ENCODE measurements at regions not wholly inside any gene's neighbourhood (a gene's known extent, or its start where the extent isn't known, plus 50 kb on each side); places are given as distances from the start of the nearest gene placed in this dataset.
A peak's percentile ranks its signal among the peaks of the same experiment; 100 is the strongest.

DNA sequence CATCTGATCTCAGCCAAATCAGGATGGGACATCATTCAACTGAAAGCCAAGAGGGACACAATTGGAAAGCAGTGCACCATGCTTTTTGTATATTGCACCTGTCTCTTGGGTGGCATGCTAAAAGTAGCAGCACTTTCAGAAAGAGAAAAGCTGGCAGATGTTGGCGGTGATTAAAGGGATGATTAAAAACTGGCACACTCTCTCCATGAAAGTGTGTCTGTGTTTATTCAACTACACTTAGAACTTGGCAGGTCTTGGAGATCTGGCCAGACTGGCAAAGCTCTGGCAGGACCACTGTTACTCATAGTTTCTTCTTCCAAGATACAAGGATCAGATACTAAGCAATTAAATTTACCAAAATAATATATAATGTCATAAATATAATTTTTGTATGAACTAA lies 112.9 kb upstream of the ELAVL2 start:
- H3K9me3 ChIP-seq (ENCODE audit: control insufficient read depth, insufficient read depth, low read length) = peaks cover 11% of the 10 kb centered on the region
- no peaks in the 10 kb centered on the region for H3K36me3 ChIP-seq (ENCODE audit: control insufficient read depth, insufficient read depth, low read length)
- no peak overlapping the region for H3K9ac ChIP-seq (ENCODE audit: low read depth, low read length)
- no peaks in the 10 kb centered on the region for H3K27me3 ChIP-seq (ENCODE audit: control insufficient read depth, insufficient read depth, low read length)
- H3K27ac ChIP-seq (ENCODE audit: low read depth, low read length) = no peak overlapping the region
- H3K4me1 ChIP-seq (ENCODE audit: control insufficient read depth, insufficient read depth, low read length) = peaks cover 9% of the 10 kb centered on the region
- H3K4me3 ChIP-seq (ENCODE audit: low read depth, low read length) = no peak overlapping the region

DNA sequence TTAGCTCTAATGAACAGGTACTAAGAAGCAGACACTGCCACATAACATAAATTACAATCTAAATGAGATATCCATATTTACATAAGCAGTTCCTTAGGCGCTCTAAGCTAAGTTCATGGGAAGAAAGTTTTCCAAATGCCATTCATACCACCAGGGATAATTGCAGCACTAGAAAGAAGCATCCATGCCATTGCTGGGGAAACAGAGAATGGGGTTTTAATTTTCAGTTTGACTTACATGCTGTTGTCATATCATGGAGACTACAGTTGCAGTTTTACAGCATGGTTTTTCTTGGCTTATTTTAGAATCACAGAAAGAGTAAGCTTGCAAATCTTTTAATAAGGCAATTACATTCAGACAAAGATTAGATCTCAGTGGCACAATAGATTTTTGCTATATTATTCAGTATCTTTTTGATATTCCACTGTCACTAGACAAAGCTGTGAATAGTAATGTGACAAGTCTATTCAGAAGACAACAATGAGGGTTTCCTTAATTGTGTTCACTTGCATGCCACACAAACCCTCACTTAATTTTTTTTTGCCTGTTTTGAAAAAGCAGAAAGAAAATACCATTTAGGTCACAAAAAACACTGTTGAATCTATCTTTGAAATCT lies 108.4 kb upstream of the ELAVL2 start:
- no peak overlapping the region for H3K4me3 ChIP-seq (ENCODE audit: low read depth, low read length)
- H3K9ac ChIP-seq (ENCODE audit: low read depth, low read length) = no peak overlapping the region
- no peaks in the 10 kb centered on the region for H3K27me3 ChIP-seq (ENCODE audit: control insufficient read depth, insufficient read depth, low read length)
- no peaks in the 10 kb centered on the region for H3K36me3 ChIP-seq (ENCODE audit: control insufficient read depth, insufficient read depth, low read length)
- H3K4me1 ChIP-seq (ENCODE audit: control insufficient read depth, insufficient read depth, low read length) = peaks cover 12% of the 10 kb centered on the region
- no peaks in the 10 kb centered on the region for H3K9me3 ChIP-seq (ENCODE audit: control insufficient read depth, insufficient read depth, low read length)
- peak overlapping the region; percentile 4 for H3K27ac ChIP-seq (ENCODE audit: low read depth, low read length)

DNA sequence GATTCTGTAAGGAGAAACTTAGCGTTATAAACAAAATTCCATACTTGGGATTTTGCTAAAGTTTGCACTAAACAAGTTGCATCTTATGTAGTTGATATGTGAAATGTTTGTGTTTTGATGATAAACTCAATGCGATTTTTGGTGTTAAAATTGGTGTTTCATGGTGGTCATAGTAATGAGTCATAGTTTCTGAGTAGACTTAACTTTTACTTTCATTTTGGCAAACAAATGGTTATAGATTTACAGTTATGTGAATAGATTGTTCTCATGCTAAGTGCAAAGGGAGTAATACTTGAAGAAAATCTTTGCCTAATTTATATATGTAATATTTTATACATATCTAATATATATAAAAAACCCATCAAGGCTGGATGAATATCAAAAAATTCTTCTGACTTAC lies 107.3 kb upstream of the ELAVL2 start:
- H3K27ac ChIP-seq (ENCODE audit: low read depth, low read length) = no peak overlapping the region
- H3K9ac ChIP-seq (ENCODE audit: low read depth, low read length) = no peak overlapping the region
- H3K4me3 ChIP-seq (ENCODE audit: low read depth, low read length) = no peak overlapping the region
- H3K27me3 ChIP-seq (ENCODE audit: control insufficient read depth, insufficient read depth, low read length) = no peaks in the 10 kb centered on the region
- H3K36me3 ChIP-seq (ENCODE audit: control insufficient read depth, insufficient read depth, low read length) = no peaks in the 10 kb centered on the region
- H3K4me1 ChIP-seq (ENCODE audit: control insufficient read depth, insufficient read depth, low read length) = peaks cover 12% of the 10 kb centered on the region
- no peaks in the 10 kb centered on the region for H3K9me3 ChIP-seq (ENCODE audit: control insufficient read depth, insufficient read depth, low read length)

- no peak overlapping the region for H3K4me3 ChIP-seq (ENCODE audit: low read depth, low read length)
- no peaks in the 10 kb centered on the region; the same call in 1 of the 2 replicates for H3K9me3 ChIP-seq (ENCODE audit: control insufficient read depth, insufficient read depth, low read length)
- H3K27me3 ChIP-seq (ENCODE audit: control insufficient read depth, insufficient read depth, low read length) = no peaks in the 10 kb centered on the region
- H3K27ac ChIP-seq (ENCODE audit: low read depth, low read length) = no peak overlapping the region
- no peaks in the 10 kb centered on the region for H3K4me1 ChIP-seq (ENCODE audit: control insufficient read depth, insufficient read depth, low read length)
- no peak overlapping the region for H3K9ac ChIP-seq (ENCODE audit: low read depth, low read length)
- H3K36me3 ChIP-seq (ENCODE audit: control insufficient read depth, insufficient read depth, low read length) = no peaks in the 10 kb centered on the region
These were observed 100.3 kb upstream of the ELAVL2 start for GRCh38 chr9:23926368-23926767.

GRCh38 chr9:23914431-23915003 lies 88.5 kb upstream of the ELAVL2 start:
- Histone ChIP-seq H3K4me3 (ENCODE audit: low read depth, low read length) (no peak overlapping the region), H3K27ac (ENCODE audit: low read depth, low read length) (no peak overlapping the region)

DNA sequence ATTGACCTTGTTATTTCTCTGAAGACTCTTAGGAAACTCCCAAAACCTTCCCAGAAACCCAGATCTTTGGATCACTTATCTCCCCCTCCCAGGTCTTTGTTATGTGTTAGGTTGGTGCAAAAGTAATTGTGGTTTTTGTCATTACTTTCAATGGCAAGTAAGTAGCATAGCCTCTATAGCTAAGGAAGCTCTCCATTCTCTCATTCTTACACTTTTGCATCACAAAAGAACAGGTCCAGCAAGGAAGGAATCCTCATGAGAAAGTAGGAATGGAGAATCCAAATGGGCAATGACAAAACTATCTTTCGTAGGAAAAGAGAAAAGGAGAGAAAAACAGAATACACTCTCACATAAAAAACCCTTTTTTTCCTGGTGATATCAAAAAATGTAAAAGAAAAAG lies 81.3 kb upstream of the ELAVL2 start:
- Histone ChIP-seq H3K36me3 (ENCODE audit: control insufficient read depth, insufficient read depth, low read length) (no peaks in the 10 kb centered on the region), H3K27ac (ENCODE audit: low read depth, low read length) (no peak overlapping the region)

More at GRCh38 chr9:23914431-23915003, 88.5 kb upstream of the ELAVL2 start:
- Histone ChIP-seq H3K27me3 (ENCODE audit: control insufficient read depth, insufficient read depth, low read length) (no peaks in the 10 kb centered on the region), H3K9ac (ENCODE audit: low read depth, low read length) (no peak overlapping the region), H3K9me3 (ENCODE audit: control insufficient read depth, insufficient read depth, low read length) (no peaks in the 10 kb centered on the region), H3K4me1 (ENCODE audit: control insufficient read depth, insufficient read depth, low read length) (no peaks in the 10 kb centered on the region), H3K36me3 (ENCODE audit: control insufficient read depth, insufficient read depth, low read length) (no peaks in the 10 kb centered on the region)

GRCh38 chr9:23887781-23888180 lies 61.7 kb upstream of the ELAVL2 start:
- Histone ChIP-seq H3K36me3 (ENCODE audit: control insufficient read depth, insufficient read depth, low read length) (no peaks in the 10 kb centered on the region), H3K4me1 (ENCODE audit: control insufficient read depth, insufficient read depth, low read length) (no peaks in the 10 kb centered on the region), H3K9ac (ENCODE audit: low read depth, low read length) (no peak overlapping the region), H3K4me3 (ENCODE audit: low read depth, low read length) (no peak overlapping the region), H3K27me3 (ENCODE audit: control insufficient read depth, insufficient read depth, low read length) (no peaks in the 10 kb centered on the region), H3K27ac (ENCODE audit: low read depth, low read length) (no peak overlapping the region), H3K9me3 (ENCODE audit: control insufficient read depth, insufficient read depth, low read length) (0 out of 2 replicates have a peak, but pooled peaks cover 3% of the 10 kb centered on the region)

More for the DNA sequence above, 81.3 kb upstream of the ELAVL2 start:
- Histone ChIP-seq H3K27me3 (ENCODE audit: control insufficient read depth, insufficient read depth, low read length) (no peaks in the 10 kb centered on the region), H3K4me3 (ENCODE audit: low read depth, low read length) (no peak overlapping the region), H3K4me1 (ENCODE audit: control insufficient read depth, insufficient read depth, low read length) (peaks cover 8% of the 10 kb centered on the region; the same call in 1 of the 2 replicates), H3K9me3 (ENCODE audit: control insufficient read depth, insufficient read depth, low read length) (no peaks in the 10 kb centered on the region), H3K9ac (ENCODE audit: low read depth, low read length) (no peak overlapping the region)
